ENCODE measurements at regions not wholly inside any gene's neighbourhood (a gene's known extent, or its start where the extent isn't known, plus 50 kb on each side); places are given as distances from the start of the nearest gene placed in this dataset.

- TF ChIP-seq TCF7L2 (IDR thresholded peaks at IDR 0.05; ENCODE audit: borderline replicate concordance, extremely low read depth, insufficient read depth, insufficient read length) = no peak
- no peak for TF ChIP-seq RAD21 (IDR thresholded peaks at IDR 0.05; ENCODE audit: low read depth)
- TF ChIP-seq POLR2AphosphoS5 (IDR thresholded peaks at IDR 0.05; ENCODE audit: low read depth, low read length) = no peak
- TF ChIP-seq JUND (IDR thresholded peaks at IDR 0.05) = no peak
Measured at GRCh38 chr1:30511106-30511505, 212.3 kb downstream of the MATN1 start (continued).

- no peak overlapping the region for H3K4me2 ChIP-seq (ENCODE audit: low read length)
- H3K36me3 ChIP-seq (ENCODE audit: control insufficient read depth in 1 of 2, insufficient read depth in 2 of 2, low read length in 2 of 2) = no peaks in the 10 kb centered on the region
- no peaks in the 10 kb centered on the region for H3K79me2 ChIP-seq (ENCODE audit: insufficient read depth, low read length)
- DNase-seq (ENCODE audit: low read depth, low spot score) = no peak
- H2AFZ ChIP-seq (ENCODE audit: low read depth, low read length, poor library complexity, severe bottlenecking) = no peak overlapping the region
- H3K4me3 ChIP-seq (replicated peaks in 1 of 2; ENCODE audit: low read depth in 1 of 2, low read length in 2 of 2) = no peak overlapping the region
- no TSS peak for BruUV-seq (replicated peaks)
- no peaks in the 10 kb centered on the region for H3K9me3 ChIP-seq (ENCODE audit: control insufficient read depth in 1 of 2, insufficient read depth in 1 of 2, low read depth in 1 of 2, low read length in 2 of 2)
- no peaks in the 10 kb centered on the region for H3K9me2 ChIP-seq (ENCODE audit: insufficient read depth)
- RAD21 ChIA-PET (ENCODE audit: low non-redundant PET in 1 of 2, low total read pairs in 2 of 2, uncharacterized antibody in 2 of 2, unreplicated experiment in 2 of 2) = no interaction called here
- H3K27ac ChIP-seq (ENCODE audit: low read depth, low read length) = no peak overlapping the region
- CTCF ChIA-PET = no interaction called here
- H3K27me3 ChIP-seq (ENCODE audit: insufficient read depth, low read length) = peaks cover 9% of the 10 kb centered on the region; the same call in 1 of the 2 replicates
- H3K9ac ChIP-seq (ENCODE audit: low read length) = no peak overlapping the region
- H3K4me1 ChIP-seq (ENCODE audit: control insufficient read depth in 1 of 2, insufficient read depth in 2 of 2, low read length in 2 of 2) = peaks cover 2 to 16% of the 10 kb centered on the region in 2 experiments; a peak in 2 of 4 replicates
- POLR2A ChIA-PET = no interaction called here
- no peaks in the 10 kb centered on the region for H4K20me1 ChIP-seq (ENCODE audit: insufficient read depth)
- ATAC-seq = no peak
- intact Hi-C loops (cut with micrococcal nuclease) = no loop called here
- TF ChIP-seq SRF (IDR thresholded peaks at IDR 0.05; ENCODE audit: low read depth) (no peak), FOSL1 (IDR thresholded peaks at IDR 0.05; ENCODE audit: low read depth) (no peak), EZH2phosphoT487 (IDR thresholded peaks at IDR 0.05; ENCODE audit: borderline replicate concordance) (no peak), SP1 (IDR thresholded peaks at IDR 0.05; ENCODE audit: low read depth) (no peak), ELF1 (IDR thresholded peaks at IDR 0.05; ENCODE audit: borderline replicate concordance, low read depth) (no peak), JUND (IDR thresholded peaks at IDR 0.05) (no peak), CEBPB (IDR thresholded peaks at IDR 0.05; ENCODE audit: low read depth) (no peak), EZH2 (IDR thresholded peaks at IDR 0.05) (no peak), YY1 (IDR thresholded peaks at IDR 0.05; ENCODE audit: extremely low read depth, insufficient replicate concordance, low read depth, low read length) (no peak), ZBTB33 (IDR thresholded peaks at IDR 0.05; ENCODE audit: extremely low read depth, insufficient replicate concordance, low read length) (no peak), ZFX (IDR thresholded peaks at IDR 0.05) (no peak)
Measured at GRCh38 chr1:30509670-30510069, 213.7 kb downstream of the MATN1 start.

Measured in HCT116 (cell line).